Mucosa of gallbladder (tissue), 1 donor: ENCODE measurements at regions not wholly inside any gene's neighbourhood (a gene's known extent, or its start where the extent isn't known, plus 50 kb on each side); places are given as distances from the start of the nearest gene placed in this dataset.
"Not testable (repeated sequence)": the region's sequence is repeated elsewhere in the genome, so short reads cannot be mapped to it uniquely, and the experiment has no call there.

ENCODE experiments used
- DNase-seq: peaks from one replicate; pipeline ENCODE4 v3.0.0-alpha.2; 2020; ENCODE audit warnings: low spot score
- donor health status: DM: no; HTN: no; CAD: no.

DNA sequence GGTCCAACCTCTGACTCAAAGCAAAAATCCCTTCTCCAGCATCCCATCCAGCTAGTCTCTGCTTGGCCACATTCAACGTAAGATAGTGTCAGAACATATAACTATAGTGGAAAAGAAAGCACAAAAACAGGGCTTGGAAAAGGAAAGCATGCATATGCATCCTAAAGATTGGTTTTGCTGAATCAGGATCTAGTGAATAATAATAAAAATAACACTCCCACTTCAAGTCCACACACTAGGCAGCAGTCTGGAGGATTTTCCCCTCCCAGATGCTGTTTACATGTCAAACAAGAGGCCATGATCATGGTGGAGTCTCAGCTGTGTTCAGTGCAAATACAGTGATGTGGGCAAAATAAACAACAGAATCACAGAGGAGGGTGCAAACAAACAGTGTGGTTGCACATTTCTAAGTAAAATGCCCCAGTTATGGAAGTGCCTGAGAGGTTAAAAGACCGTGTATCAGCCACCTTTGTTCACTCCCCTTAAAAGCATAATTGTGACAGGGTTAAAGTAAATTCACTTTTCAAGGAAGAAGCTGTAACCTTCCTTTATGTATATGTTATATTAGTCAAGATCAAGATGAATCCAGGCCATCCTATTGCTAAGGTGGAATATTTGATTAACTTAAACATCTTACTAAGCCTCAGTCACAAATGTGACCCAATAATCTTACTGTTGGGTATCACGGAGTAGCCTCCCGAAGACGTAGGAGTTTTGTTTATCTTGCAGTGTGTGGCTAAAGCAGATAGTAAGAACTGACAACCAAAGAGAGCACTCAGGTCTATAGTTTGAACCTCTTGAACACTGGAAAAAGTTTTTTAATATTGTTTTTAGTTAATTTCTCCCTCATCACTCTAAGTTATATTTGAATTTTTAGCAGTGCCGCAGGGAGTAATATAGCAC lies 424.5 kb downstream of the SOX2 start:
- DNase-seq = no peak

DNA sequence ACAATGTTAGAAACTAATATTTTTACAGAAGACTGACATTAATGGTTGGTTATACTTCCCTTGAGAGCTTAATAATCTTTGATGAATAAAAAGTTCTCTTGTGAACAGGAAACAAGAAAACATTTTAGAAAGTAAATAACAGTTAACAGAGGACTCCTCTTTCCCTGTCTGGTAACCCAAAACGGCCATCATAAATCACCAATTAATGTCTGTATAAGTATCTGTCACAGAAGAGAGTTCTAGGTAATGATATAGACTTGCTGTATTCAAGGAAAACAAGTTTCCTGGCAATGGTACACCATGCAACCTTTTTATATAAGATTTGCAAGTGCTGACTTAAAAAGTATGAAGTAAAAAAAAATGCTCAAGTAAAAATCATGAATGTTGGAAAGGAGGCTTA lies 426.7 kb downstream of the SOX2 start:
- DNase-seq = no peak

DNA sequence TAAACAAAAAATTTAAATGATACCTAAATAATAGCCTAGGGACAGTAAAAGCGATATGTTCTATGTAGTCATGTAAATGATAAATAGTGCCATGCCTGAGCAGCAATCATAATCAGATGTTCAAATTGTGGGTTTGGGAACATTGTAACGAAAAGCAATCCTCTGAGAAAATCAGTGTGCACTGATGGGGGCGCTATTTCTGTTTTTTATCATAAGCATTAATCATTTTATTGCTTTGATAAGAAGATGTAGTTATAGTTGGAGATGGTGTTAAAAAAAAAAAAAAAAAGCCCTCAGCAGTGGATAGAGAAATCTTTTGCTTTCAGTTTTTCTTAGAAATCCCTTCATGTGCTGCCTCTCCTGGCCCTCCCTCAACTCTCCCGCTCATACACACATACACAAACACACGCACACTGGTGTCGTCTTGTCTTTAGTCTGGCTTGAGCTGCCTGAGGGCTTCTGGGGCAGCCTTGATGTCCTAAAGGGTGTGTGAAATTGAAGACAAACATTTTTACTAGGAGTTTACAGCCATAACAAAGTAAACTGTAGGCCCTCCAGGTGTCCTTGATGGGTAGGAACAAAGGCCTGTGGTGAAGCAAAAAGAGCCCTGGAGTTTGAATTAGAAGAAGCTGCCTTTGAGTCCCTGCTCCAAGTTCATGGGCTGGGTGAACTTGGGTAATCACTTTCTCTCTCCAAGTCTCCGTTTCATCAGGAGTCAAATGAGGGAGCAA lies 428.1 kb downstream of the SOX2 start:
- no peak for DNase-seq

DNA sequence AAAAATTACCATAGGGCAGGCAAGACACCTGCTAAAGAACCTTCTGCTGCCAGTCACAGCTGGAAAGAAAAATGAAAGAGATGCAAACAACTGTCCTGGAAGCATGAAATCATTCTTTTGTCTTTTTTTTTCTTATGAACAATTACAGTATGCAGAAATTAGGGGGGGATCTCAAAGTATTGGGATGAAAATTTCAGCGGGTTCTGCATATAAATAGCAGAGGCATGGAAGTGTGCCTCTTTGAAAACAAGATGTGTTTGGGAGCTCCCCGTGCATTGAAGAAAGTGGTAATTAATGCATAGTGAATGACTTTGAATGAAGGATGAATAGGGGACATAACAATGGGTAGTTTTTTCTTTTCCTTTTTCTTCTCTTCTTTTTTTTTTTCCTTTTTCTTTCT lies 431.2 kb downstream of the SOX2 start:
- no peak for DNase-seq

DNA sequence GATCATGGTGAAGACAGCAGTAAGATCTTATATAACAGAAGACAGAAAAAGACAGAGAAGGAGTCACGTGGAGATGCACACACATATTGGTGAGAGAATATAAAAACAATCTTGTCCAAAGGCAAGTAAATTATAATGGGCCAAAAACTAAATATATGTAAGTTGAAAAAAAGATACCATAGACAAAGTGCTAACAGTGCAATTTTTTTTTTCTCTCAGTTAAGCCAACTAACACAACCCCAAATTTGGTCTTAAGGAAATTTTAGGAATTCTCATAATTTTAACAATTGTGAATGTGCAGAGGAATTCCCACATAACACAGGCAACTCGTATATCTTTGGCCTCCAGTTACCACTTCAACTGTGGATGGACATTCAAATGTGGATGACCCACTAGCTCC lies 432.2 kb downstream of the SOX2 start:
- no peak for DNase-seq

DNA sequence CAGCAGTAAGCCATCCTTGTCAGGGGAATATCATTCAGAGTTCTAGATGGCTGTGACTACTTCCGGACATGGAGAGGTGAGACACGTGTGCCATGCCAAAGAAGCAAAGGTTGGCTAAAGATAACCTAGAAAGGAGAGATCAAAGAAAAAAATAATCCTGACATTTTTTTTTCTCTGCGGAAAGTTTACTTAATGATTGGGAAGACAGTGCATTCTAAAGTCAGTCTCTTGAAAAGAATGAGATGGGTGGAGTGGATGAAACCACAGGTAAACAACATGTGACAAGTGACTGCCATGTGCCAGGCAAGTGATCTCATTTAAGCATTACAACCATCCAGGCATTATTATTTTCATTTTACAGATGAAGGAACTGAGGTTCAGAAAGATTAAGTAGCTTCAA lies 436.6 kb downstream of the SOX2 start:
- no peak for DNase-seq

DNA sequence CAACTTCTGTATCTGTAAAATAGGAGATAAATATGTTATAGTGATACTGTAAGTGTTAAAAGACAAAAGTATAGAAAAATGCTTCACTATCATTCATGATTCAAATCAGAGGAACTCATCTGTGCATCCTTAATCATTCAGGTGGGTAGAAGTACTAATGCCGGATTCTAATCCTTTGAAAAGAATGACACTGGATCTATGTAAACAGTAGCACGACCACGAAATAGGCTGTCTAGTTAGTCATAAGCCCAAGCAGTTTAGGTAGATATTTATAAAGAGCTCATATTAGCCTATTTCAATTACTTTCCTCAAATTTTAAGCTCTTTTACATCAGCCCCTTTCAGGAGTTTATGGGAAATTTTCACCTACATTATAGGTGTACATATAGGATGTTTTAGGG lies 437.9 kb downstream of the SOX2 start:
- no peak for DNase-seq

DNA sequence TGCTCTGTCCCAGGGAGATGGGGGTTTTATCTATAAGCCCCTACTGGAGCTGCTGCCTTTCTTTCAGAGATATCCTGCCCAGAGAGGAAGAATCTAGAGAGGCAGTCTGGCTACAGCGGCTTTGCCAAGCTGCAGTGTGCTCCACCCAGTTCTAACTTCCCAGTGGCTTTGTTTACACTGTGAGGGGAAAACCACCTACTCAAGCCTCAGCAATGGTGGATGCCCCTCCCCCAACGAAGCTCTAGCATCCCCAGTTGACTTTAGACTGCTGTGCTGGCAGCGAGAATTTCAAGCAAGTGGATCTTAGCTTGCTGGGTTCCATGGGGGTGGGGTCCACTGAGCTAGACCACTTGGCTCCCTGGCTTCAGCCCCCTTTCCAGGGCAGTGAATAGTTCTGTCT lies 444.6 kb downstream of the SOX2 start:
- DNase-seq = not testable (repeated sequence)

DNA sequence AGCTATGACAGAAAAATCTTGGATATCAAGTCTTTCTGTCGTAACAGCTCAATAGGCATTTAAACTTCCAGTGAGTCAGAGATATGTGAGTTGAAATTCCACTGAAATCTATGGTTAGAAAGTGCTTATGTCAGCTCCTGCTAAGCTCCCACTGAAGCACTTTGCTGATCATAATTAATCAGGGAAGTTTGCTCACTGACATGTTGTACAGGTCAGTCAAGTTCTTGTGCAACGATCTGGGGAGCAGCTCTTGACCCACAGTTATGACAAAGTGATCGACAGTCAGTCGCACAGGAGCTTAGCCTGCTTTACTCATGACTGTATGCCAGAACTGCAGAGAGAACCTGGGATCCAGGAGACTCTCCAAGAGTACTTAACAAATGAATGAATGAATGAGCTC lies 453.5 kb downstream of the SOX2 start:
- no peak for DNase-seq

DNA sequence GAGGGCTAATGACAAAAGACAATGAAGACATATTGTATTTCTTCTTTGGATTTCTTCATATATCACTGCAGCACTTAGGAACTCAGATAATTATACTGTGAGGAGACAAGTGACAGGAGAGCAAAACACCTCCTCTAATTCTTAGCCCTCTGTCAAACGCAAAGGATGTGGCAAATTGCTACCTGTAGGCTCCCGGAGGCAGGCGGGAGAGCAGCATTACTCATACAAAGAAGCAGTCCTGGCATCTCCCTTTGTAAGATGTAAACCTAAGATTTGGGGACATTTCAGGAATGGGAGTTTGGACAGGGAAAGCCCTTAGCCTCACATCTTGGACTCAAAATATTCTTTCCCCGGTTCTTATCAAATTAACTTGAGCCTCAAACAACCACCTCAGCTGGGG lies 460.8 kb downstream of the SOX2 start:
- DNase-seq = no peak

DNA sequence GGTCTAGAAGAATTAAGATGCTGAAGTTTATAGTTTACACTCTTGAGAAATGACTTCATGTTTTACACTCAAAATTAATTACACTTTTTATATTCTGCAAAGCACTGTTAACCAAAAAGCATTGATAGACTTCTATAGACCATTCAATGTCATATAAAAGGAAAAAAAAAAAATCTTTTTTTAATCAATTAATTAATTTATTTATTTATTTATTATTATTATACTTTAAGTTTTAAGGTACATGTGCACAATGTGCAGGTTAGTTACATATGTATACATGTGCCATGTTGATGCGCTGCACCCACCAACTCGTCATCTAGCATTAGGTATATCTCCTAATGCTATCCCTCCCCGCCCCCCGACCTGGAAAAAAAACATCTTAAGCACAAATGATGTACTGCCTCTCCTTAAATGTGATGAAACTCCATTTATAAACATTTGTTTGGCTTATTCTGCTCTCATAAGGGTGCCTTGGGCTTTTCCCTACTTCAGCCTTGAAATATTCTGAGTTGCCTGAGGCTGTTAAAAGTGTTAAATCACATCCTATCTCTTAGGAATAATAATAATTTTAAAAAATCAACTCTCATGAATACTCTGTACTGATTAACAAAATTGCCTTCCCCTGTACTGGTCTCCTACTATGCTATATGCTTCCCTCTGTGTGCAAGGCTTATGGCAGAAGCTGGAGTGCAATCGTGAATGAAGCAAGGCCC lies 466.9 kb downstream of the SOX2 start:
- DNase-seq = no peak

DNA sequence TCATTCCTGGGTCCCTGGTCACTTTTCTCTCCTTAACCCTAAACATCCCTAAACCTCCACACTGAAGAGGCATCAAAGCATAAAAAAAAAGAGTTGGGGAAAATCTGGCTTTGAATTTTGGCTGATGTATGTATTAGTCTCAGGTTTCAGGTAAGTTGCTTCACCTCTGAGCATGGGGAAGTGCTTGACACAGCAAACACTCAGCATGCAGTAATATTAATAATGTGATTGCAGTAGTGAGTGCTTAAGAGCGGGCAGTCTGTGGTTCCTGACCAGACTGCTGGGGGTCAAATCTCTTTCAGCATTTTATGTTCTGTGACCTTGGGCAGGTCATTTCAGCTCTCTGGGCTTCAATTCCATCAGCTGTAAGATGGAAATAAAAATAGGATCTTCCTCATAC lies 467.9 kb downstream of the SOX2 start:
- no peak for DNase-seq

DNA sequence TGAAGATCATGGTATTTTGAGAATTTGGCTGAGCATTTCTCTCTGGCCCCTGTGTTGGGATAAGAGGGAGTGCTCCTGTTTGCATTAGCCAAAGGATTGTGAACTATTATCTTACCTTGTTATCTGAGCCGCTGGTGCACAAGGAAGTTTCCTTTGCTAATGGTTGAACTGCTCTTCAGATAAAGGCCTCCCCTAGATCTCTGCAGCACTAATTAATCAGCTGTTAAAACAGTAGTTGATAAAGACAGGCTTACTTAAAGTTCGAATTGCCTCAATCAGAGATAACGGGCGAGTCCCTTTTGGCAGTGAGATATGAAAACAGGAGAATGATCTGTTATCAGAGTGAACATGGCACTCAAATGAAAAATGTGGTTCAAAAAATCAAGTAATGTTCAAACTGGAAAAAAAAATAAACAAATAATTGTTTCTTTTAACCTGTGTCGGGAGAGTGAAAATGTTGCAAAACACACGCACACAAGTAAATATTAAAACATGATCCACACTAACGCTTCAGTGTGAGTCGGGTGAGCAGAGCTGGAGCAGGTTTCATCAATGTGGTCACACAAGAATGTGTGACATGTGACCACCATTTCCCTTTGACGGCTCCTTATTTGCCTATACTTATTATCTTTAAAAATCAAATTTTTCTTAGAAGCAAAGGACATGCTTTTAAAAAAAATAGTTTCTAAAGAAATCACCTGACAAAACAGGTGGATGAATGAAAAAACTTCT lies 469.1 kb downstream of the SOX2 start:
- DNase-seq = no peak

DNA sequence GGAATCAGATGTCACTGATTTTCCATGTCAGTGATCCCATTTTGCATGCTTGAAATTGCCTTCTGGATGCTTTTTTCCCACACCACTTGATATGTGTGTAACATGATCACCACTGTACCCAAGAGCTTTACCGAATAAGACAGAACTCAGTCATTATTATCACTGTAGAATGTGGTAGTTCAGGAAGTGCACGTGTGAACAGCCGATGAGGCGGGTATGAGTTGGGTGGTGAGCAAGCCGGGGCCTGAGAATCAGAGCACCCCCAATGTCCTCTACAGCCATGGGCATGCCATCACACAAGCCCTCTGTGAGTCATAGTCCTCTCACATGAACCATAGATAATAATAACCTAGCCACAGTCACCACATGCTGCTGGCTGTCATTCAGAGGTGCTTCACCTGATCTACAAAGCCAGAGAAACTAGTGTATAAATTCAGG lies 470.8 kb downstream of the SOX2 start:
- no peak for DNase-seq

DNA sequence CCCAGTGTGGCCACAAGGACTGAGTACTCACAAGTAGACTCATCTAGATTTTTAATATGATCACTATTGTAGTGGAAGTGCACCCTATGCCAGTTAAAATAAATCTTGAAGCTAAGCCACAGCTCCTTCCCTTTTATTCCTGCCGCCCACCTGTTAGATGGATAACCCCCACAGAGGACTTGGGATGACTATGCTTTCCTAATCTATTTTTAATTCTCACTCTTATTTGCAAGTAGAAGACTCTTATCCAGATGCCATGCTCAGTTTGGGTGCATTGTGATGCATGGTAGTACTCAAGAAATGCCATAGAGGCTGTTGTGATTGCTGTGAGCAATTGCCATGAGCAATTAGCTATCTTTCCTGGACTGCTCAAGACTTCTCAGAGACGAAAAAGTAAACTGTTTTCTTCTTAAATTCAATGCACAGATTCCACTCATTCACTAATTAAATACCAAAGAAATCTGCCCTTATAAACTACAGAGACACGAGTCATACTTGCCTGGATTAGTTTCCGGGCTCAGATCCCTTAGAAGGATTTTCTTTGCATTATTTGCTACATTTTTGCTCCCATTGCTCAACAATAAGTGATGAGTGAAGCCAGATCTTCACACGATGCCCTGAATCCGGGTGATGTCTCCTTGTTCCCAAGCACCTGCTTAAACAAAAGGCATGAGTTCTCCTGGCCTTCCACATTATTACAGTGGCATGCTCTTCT lies 472.1 kb downstream of the SOX2 start:
- DNase-seq = no peak

DNA sequence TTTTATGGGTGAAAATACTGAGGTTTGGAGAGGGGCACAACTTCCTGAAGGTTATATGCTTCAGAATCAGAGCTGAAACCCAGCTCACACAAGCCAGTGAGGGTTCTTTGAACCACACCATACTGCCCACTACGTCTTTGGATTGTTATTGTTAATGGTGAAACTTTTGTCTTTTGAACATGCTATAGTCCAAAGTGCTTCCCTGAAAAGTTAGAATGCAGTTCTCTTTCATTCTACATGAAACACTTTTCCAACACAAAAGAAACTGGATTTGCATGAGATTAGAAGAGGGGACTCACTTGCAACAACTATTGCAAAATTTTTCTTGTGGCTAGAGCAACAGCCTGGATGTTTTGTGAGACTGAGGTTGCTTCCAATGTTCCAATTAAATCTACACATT lies 473.6 kb downstream of the SOX2 start:
- no peak for DNase-seq

DNA sequence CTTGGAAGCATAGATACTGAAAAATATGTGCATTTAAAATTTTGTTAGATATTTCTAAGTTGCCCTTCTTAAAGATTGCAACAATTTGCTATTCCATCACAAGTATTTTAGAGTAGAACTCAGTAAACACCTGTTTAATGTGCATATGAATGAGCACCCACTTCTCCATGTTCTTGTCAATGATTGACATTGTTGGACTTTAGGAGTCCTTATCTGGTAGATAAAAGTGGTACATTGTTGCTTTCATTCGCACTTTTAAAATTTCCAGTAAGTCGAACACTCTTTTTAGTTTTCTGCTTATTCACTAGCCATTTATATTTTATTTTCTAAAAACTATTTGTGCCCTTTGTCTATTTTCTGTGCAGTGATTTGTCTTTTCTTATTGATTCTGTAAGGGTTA lies 478.3 kb downstream of the SOX2 start:
- DNase-seq = no peak

DNA sequence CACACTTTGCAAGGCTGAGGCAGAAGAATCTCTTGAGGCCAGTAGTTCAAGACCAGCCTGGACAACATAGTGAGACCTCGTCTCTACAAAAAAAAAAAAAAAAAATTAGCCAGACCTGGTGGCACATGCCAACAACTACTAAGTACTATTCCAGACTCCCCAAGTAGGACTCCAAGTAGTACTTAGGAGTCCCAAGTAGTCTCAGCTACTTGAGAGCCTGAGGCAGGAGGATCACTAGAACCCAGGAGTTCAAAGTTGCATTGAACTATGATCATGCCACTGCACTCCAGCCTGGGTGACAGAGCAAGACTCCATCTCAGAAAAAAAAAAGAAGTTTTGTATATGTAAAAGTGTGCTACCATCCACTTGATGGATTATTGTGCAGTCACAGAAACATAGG lies 486.6 kb downstream of the SOX2 start:
- DNase-seq = no peak

DNA sequence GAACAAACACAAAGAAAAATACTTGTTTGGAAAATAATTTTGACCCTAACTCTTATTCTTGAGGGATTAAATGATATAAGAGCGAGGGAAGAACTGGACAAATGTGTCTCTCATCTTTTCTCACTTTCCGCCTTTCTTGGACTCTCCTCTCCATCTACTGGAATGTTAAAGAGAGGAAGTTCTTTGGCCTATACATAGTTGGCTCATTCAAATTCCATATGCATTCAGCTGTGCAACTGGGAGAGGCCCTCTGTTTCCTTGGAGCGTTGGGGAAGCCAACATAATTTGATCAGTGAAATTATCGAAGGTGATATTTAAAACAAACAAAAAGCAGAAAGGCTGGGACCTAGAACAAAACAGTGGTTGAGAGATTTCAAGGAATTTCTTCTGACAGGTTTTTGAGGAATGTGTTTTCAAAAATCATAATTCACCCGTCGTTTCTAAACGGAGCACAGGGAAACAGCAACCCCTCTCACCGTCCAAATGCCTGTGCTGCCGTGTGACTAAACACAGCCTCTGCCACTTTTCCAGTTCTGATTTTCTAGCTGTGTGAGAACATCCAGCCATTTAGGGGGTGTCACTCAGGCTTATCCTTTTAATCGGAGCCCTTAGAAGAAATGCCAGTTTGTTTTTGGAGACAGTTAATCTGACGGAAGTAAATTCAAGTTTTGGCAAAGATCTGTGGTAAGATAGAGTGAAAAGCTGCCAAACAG lies 489.9 kb downstream of the SOX2 start:
- no peak for DNase-seq

DNA sequence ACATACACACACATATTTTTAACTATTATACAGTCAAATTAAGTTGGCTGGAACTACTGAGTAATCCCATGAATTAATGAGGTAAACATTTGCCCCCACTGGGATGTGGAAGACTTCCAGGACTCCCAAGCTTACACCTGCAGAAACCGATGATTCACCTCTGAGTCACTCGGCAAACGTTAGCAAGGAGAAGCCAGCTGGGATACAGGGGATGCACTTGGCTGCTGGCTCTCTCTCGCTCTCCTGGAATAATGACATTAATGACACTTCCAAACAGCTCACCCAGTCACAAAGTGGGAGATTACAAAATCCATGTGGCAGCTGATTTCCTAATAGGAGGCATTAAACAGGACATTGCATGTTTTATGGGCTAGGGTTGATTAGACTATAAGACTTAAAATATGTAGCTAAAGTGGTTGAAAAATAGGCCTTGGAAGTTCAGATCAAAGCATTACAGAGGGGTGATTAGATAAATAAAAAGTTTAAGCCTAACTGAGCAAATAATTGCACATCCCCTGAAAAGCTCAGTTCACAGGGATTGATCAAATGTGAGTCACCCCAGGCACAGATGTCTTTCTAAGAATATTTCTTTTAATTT lies 500.9 kb downstream of the SOX2 start:
- DNase-seq = peak; percentile 45
